GM21526 (cell line): ENCODE measurements at regions not wholly inside any gene's neighbourhood (a gene's known extent, or its start where the extent isn't known, plus 50 kb on each side); places are given as distances from the start of the nearest gene placed in this dataset.
"Not testable (repeated sequence)": the region's sequence is repeated elsewhere in the genome, so short reads cannot be mapped to it uniquely, and the experiment has no call there.

ENCODE experiments used
- ATAC-seq: cut with Tn5 transposase; IDR thresholded peaks from one replicate; pipeline ENCODE4 v1.9.1; 2021; ENCODE audit warnings: moderate library complexity; ENCODE audit not compliant: unreplicated experiment, low FRiP score

- no peak for ATAC-seq
These were observed 86.3 kb downstream of the GYPE start for GRCh38 chr4:143819029-143819428.

- ATAC-seq = not testable (repeated sequence)
These were observed 87.5 kb downstream of the GYPE start for GRCh38 chr4:143817866-143818265.

GRCh38 chr4:143815375-143815774 is 90.0 kb downstream of the GYPE start:
- ATAC-seq = not testable (repeated sequence)

- not testable (repeated sequence) for ATAC-seq
These were observed 91.8 kb downstream of the GYPE start for GRCh38 chr4:143813431-143814154.

- ATAC-seq = not testable (repeated sequence)
These were observed 91.2 kb upstream of the FREM3 start for GRCh38 chr4:143791693-143792092.

GRCh38 chr4:143790425-143790824 is 90.0 kb upstream of the FREM3 start:
- not testable (repeated sequence) for ATAC-seq

- not testable (repeated sequence) for ATAC-seq
These were observed 89.1 kb upstream of the FREM3 start for GRCh38 chr4:143789618-143790017.

- ATAC-seq = no peak
These were observed 84.1 kb upstream of the FREM3 start for GRCh38 chr4:143784567-143784966.

GRCh38 chr4:143782521-143782920 is 82.0 kb upstream of the FREM3 start:
- no peak for ATAC-seq

GRCh38 chr4:143773998-143774895 is 73.8 kb upstream of the FREM3 start:
- ATAC-seq = peak; percentile 100

- ATAC-seq = no peak
These were observed 70.8 kb upstream of the FREM3 start for GRCh38 chr4:143771269-143771668.

GRCh38 chr4:143768007-143768591 is 67.6 kb upstream of the FREM3 start:
- ATAC-seq = no peak

- ATAC-seq = no peak
These were observed 63.1 kb upstream of the FREM3 start for GRCh38 chr4:143763587-143763986.

GRCh38 chr4:143762511-143762910 is 62.0 kb upstream of the FREM3 start:
- no peak for ATAC-seq
